ENCODE measurements at regions not wholly inside any gene's neighbourhood (a gene's known extent, or its start where the extent isn't known, plus 50 kb on each side); places are given as distances from the start of the nearest gene placed in this dataset.

DNA sequence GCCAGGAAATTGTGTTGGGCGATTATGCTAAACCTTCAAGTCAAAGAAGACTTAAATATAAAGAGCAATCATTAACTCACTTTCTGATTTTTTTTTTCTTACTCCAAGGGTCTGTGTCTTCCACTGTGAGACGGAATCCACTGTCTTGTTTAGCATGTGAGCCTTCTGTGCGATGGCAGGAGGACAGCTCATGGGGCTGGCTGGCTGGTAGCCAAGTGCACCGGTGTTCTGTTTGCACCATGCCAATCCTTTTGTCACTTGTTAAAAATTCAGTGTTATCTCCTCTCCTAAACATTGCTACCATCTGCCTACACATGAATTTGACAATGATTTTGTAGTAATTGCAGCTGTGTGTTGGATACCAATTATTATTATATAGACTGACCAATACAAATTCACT is 1056.3 kb upstream of the IGFBP7 start:
- TF ChIP-seq, protein P1, sequence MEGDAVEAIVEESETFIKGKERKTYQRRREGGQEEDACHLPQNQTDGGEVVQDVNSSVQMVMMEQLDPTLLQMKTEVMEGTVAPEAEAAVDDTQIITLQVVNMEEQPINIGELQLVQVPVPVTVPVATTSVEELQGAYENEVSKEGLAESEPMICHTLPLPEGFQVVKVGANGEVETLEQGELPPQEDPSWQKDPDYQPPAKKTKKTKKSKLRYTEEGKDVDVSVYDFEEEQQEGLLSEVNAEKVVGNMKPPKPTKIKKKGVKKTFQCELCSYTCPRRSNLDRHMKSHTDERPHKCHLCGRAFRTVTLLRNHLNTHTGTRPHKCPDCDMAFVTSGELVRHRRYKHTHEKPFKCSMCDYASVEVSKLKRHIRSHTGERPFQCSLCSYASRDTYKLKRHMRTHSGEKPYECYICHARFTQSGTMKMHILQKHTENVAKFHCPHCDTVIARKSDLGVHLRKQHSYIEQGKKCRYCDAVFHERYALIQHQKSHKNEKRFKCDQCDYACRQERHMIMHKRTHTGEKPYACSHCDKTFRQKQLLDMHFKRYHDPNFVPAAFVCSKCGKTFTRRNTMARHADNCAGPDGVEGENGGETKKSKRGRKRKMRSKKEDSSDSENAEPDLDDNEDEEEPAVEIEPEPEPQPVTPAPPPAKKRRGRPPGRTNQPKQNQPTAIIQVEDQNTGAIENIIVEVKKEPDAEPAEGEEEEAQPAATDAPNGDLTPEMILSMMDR (IDR thresholded peaks at IDR 0.05 in 8 of 11, conservative IDR thresholded peaks at IDR 0.05 in 3 of 11), result no peak
- no peak for TF ChIP-seq POLR2A (IDR thresholded peaks at IDR 0.05)
- TF ChIP-seq POLR2AphosphoS5 (IDR thresholded peaks at IDR 0.05), result no peak

All from spleen (tissue), 7 donors.